A549 (cell line): ENCODE measurements at regions not wholly inside any gene's neighbourhood (a gene's known extent, or its start where the extent isn't known, plus 50 kb on each side); places are given as distances from the start of the nearest gene placed in this dataset.

ENCODE experiments used
- ATAC-seq, 2 experiments: fragments of 200-7000 bp in 1 of 2; fragments of >200 bp in 1 of 2; cut with Nextera tagmentation in 1 of 2; cut with Tn5 transposase in 1 of 2; 3 replicates each; pipeline versions ENCODE4 v1.8.0 to v1.9.1; 2018 to 2020; ENCODE audit warnings: mild to moderate bottlenecking in 1 of 2, moderate library complexity in 1 of 2
- CTCF ChIA-PET: fragments of 300-600 bp; sonication (Branson Sonifier 250); formaldehyde crosslinking; extraction: SDS; loops from one replicate; lab custom pipeline; 2021; ENCODE audit warnings: antibody characterized with exemption, inconsistent platforms; lab: Yijun Ruan, JAX
- POLR2A ChIA-PET: fragments of 350-600 bp; formaldehyde crosslinking; extraction: SDS; loops from one replicate; lab custom pipeline; 2021; ENCODE audit warnings: antibody characterized with exemption, inconsistent platforms; lab: Yijun Ruan, JAX
- DNase-seq, 2 experiments: peaks; one replicate each; pipeline versions ENCODE4 v3.0.0 to v3.0.0-alpha.2; 2011 to 2016; ENCODE audit warnings: low read depth in 1 of 2, low spot score in 1 of 2
- FAIRE-seq: peaks from 2 replicates; lab custom pipeline; 2011; peaks lifted over from hg19 to GRCh38; lab: Jason Lieb, UNC
- H3K27ac ChIP-seq, 2 experiments: fragments of >200 bp; sonication (Bioruptor Twin); formaldehyde crosslinking; 3 replicates each; pipeline ENCODE4 v1.5.1; 2016 to 2017
- H3K4me1 ChIP-seq: fragments of >200 bp; sonication (Bioruptor Twin); formaldehyde crosslinking; 3 replicates; pipeline ENCODE4 v1.6.1; 2016
- H3K4me2 ChIP-seq: fragments of >200 bp; sonication (Bioruptor Twin); formaldehyde crosslinking; 3 replicates; pipeline ENCODE4 v1.6.1; 2016
- H3K4me3 ChIP-seq: fragments of >200 bp; sonication (Bioruptor Twin); formaldehyde crosslinking; 3 replicates; pipeline ENCODE4 v1.5.1; 2016
- H3K9me3 ChIP-seq: fragments of >200 bp; sonication (Bioruptor Twin); formaldehyde crosslinking; 3 replicates; pipeline ENCODE4 v1.6.1; 2016
- BHLHE40 ChIP-seq: IDR thresholded peaks from 2 replicates; pipeline ENCODE4 v1.6.1; 2012; ENCODE audit warnings: low read depth, low read length, inconsistent platforms
- CBX2 ChIP-seq: fragments of 200-600 bp; sonication (generic); IDR thresholded peaks from 2 replicates; pipeline ENCODE4 v1.6.1; 2016; ENCODE audit warnings: low read depth, mild to moderate bottlenecking, borderline replicate concordance
- CBX8 ChIP-seq: fragments of 200-600 bp; sonication (generic); IDR thresholded peaks from 2 replicates; pipeline ENCODE4 v1.6.1; 2016
- EHF ChIP-seq: fragments of 250-450 bp; sonication (Bioruptor Pico); IDR thresholded peaks from 2 replicates; pipeline ENCODE4 v1.5.0; 2020; ENCODE audit warnings: mild to moderate bottlenecking
- GATA3 ChIP-seq: IDR thresholded peaks from 2 replicates; pipeline ENCODE4 v1.6.1; 2012; ENCODE audit warnings: borderline replicate concordance
- HEYL ChIP-seq: fragments of 250-450 bp; sonication (Bioruptor Pico); IDR thresholded peaks from 2 replicates; pipeline ENCODE4 v1.8.0; 2021; ENCODE audit warnings: mild to moderate bottlenecking, moderate library complexity
- HOXA7 ChIP-seq: fragments of 250-450 bp; sonication (Bioruptor Pico); IDR thresholded peaks from 2 replicates; pipeline ENCODE4 v1.5.0; 2020; ENCODE audit warnings: mild to moderate bottlenecking, moderate library complexity
- HOXB5 ChIP-seq: fragments of 250-450 bp; sonication (Bioruptor Pico); IDR thresholded peaks from 2 replicates; pipeline ENCODE4 v1.5.0; 2020; ENCODE audit warnings: mild to moderate bottlenecking, moderate library complexity
- JUN ChIP-seq, 2 experiments: fragments of >200 bp; sonication (Bioruptor Twin); formaldehyde crosslinking; IDR thresholded peaks; 2 replicates in 1 of 2; 3 replicates in 1 of 2; pipeline ENCODE4 v1.6.1; 2016 to 2017
- KDM5A ChIP-seq: fragments of 200-600 bp; sonication (generic); IDR thresholded peaks from 2 replicates; pipeline ENCODE4 v1.6.1; 2016; ENCODE audit warnings: antibody characterized with exemption, mild to moderate bottlenecking
- MAZ ChIP-seq: fragments of 150-350 bp; IDR thresholded peaks from 2 replicates; pipeline ENCODE4 v1.6.1; 2014; ENCODE audit warnings: antibody characterized with exemption, low read depth, low read length, borderline replicate concordance
- NFE2L2 ChIP-seq: fragments of 150-350 bp; conservative IDR thresholded peaks from 2 replicates; pipeline ENCODE4 v1.6.1; 2014; ENCODE audit warnings: low read length
- NPAS2 ChIP-seq: fragments of 250-450 bp; sonication (Bioruptor Pico); IDR thresholded peaks from 2 replicates; pipeline ENCODE4 v1.8.0; 2022; ENCODE audit warnings: mild to moderate bottlenecking, moderate library complexity, borderline replicate concordance
- PHF8 ChIP-seq: fragments of 200-600 bp; sonication (generic); IDR thresholded peaks from 2 replicates; pipeline ENCODE4 v1.6.1; 2016; ENCODE audit warnings: low read depth, mild to moderate bottlenecking, antibody characterized with exemption, moderate library complexity, borderline replicate concordance
- RARB ChIP-seq: fragments of 250-450 bp; sonication (Bioruptor Pico); IDR thresholded peaks from 2 replicates; pipeline ENCODE4 v1.8.0; 2021; ENCODE audit warnings: mild to moderate bottlenecking, moderate library complexity
- REST ChIP-seq: fragments of 200-600 bp; sonication (generic); IDR thresholded peaks from 2 replicates; pipeline ENCODE4 v1.6.1; 2016; ENCODE audit warnings: antibody characterized with exemption, mild to moderate bottlenecking, moderate library complexity
- RNF2 ChIP-seq: fragments of 200-600 bp; sonication (generic); IDR thresholded peaks from 2 replicates; pipeline ENCODE4 v1.6.1; 2016; ENCODE audit warnings: low read depth, mild to moderate bottlenecking, antibody characterized with exemption, moderate library complexity, borderline replicate concordance
- SMC3 ChIP-seq: fragments of >200 bp; sonication (Bioruptor Twin); formaldehyde crosslinking; IDR thresholded peaks from 3 replicates; pipeline ENCODE4 v1.6.1; 2018; ENCODE audit warnings: inconsistent platforms
- ZFP36 ChIP-seq: fragments of 450-650 bp; IDR thresholded peaks from 2 replicates; pipeline ENCODE4 v1.6.1; 2014; ENCODE audit warnings: borderline replicate concordance; ENCODE audit not compliant: partially characterized antibody
- ZSCAN20 ChIP-seq: fragments of 250-450 bp; sonication (Bioruptor Pico); IDR thresholded peaks from 2 replicates; pipeline ENCODE4 v1.8.0; 2022; ENCODE audit warnings: mild to moderate bottlenecking, moderate library complexity
- WGBS: methylation state at CpG from one replicate; pipeline ENCODE4 v1.1.6; 2017; ENCODE audit errors: missing lambda C conversion rate; 5-methylcytosine and 5-hydroxymethylcytosine counted together
- TF ChIP-seq, protein P1 (sequence below): IDR thresholded peaks from 2 replicates; pipeline ENCODE4 v1.6.1; 2012; ENCODE audit warnings: low read depth, borderline replicate concordance
- TF ChIP-seq, protein P2 (sequence below): fragments of 250-450 bp; sonication (Bioruptor Pico); IDR thresholded peaks from 2 replicates; pipeline ENCODE4 v1.5.0; 2021; ENCODE audit warnings: mild to moderate bottlenecking, moderate library complexity, borderline replicate concordance
- TF ChIP-seq, protein P3 (sequence below): fragments of >200 bp; sonication (Bioruptor Twin); formaldehyde crosslinking; IDR thresholded peaks from 3 replicates; pipeline ENCODE4 v1.5.1; 2016
- TF ChIP-seq, protein P4 (sequence below): fragments of 250-450 bp; sonication (Bioruptor Pico); IDR thresholded peaks from 2 replicates; pipeline ENCODE4 v1.5.0; 2020; ENCODE audit warnings: low read depth, mild to moderate bottlenecking, moderate library complexity

- FAIRE-seq = no peak
- Histone ChIP-seq H3K4me2 (no peak overlapping the region), H3K27ac (no peak overlapping the region)
- CTCF ChIA-PET = interaction anchor here (0.6 kb wide), 1 partner anchor 29 kb away, joined by 3 read pairs; no protein-coding TSS in a partner anchor
- WGBS = 25% methylated on average over 4 of the region's 7 CpGs
- no peak for DNase-seq
- no peak for TF ChIP-seq HOXB5 (CRISPR knock-in tag)
- TF ChIP-seq REST = no peak
- TF ChIP-seq, protein P1, sequence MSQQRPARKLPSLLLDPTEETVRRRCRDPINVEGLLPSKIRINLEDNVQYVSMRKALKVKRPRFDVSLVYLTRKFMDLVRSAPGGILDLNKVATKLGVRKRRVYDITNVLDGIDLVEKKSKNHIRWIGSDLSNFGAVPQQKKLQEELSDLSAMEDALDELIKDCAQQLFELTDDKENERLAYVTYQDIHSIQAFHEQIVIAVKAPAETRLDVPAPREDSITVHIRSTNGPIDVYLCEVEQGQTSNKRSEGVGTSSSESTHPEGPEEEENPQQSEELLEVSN = no peak
- no peak for TF ChIP-seq BHLHE40
- TF ChIP-seq GATA3 = no peak
- TF ChIP-seq JUN (IDR thresholded peaks at IDR 0.05) = no peak
- no peak for TF ChIP-seq RARB (CRISPR knock-in tag)
- TF ChIP-seq CBX8 = no peak
- no peak for TF ChIP-seq ZFP36
- no peak for TF ChIP-seq MAZ
- no peak for TF ChIP-seq KDM5A
- TF ChIP-seq CBX2 = no peak
- TF ChIP-seq, protein P2, sequence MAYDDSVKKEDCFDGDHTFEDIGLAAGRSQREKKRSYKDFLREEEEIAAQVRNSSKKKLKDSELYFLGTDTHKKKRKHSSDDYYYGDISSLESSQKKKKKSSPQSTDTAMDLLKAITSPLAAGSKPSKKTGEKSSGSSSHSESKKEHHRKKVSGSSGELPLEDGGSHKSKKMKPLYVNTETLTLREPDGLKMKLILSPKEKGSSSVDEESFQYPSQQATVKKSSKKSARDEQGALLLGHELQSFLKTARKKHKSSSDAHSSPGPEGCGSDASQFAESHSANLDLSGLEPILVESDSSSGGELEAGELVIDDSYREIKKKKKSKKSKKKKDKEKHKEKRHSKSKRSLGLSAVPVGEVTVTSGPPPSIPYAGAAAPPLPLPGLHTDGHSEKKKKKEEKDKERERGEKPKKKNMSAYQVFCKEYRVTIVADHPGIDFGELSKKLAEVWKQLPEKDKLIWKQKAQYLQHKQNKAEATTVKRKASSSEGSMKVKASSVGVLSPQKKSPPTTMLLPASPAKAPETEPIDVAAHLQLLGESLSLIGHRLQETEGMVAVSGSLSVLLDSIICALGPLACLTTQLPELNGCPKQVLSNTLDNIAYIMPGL (CRISPR knock-in tag) = no peak
- TF ChIP-seq, protein P3, sequence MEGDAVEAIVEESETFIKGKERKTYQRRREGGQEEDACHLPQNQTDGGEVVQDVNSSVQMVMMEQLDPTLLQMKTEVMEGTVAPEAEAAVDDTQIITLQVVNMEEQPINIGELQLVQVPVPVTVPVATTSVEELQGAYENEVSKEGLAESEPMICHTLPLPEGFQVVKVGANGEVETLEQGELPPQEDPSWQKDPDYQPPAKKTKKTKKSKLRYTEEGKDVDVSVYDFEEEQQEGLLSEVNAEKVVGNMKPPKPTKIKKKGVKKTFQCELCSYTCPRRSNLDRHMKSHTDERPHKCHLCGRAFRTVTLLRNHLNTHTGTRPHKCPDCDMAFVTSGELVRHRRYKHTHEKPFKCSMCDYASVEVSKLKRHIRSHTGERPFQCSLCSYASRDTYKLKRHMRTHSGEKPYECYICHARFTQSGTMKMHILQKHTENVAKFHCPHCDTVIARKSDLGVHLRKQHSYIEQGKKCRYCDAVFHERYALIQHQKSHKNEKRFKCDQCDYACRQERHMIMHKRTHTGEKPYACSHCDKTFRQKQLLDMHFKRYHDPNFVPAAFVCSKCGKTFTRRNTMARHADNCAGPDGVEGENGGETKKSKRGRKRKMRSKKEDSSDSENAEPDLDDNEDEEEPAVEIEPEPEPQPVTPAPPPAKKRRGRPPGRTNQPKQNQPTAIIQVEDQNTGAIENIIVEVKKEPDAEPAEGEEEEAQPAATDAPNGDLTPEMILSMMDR = no peak
- no peak for TF ChIP-seq ZSCAN20
- TF ChIP-seq, all 56 proteins: peak for 0
- Histone ChIP-seq H3K4me3 (no peak overlapping the region), H3K9me3 (no peaks in the 10 kb centered on the region; the same call in 2 of the 3 replicates), H3K4me1 (no peaks in the 10 kb centered on the region)
- POLR2A ChIA-PET = no interaction called here
- ATAC-seq = no peak
Observed at GRCh38 chr5:19044931-19045695, 942.9 kb downstream of the CDH18 start.

DNA sequence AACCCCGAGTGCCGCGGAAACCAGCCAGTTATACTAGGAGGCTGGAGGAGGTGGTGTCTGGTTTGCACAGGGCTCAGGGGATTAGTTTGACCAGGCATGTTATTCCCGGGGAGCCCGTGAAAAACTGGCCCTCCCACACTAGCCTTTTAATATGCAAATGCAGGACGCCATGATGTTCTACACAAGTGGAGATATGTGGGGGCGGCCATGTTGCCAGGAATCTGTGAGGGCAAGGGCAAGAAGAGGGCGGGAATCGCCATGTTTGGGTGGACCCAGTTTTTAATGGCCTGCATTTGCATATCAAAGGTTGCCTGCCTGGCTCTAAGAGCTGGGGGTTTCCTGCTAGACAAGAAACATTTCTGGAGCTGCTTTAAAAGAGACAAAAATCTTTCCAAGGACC, 940.7 kb downstream of the CDH18 start:
- ATAC-seq = no peak
- ChIA-PET CTCF (no interaction called here), POLR2A (no interaction called here)
- TF ChIP-seq EHF (CRISPR knock-in tag) = no peak
- no peak for TF ChIP-seq ZFP36
- TF ChIP-seq, protein P4, sequence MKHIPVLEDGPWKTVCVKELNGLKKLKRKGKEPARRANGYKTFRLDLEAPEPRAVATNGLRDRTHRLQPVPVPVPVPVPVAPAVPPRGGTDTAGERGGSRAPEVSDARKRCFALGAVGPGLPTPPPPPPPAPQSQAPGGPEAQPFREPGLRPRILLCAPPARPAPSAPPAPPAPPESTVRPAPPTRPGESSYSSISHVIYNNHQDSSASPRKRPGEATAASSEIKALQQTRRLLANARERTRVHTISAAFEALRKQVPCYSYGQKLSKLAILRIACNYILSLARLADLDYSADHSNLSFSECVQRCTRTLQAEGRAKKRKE (CRISPR knock-in tag) = no peak
- TF ChIP-seq BHLHE40 = no peak
- no peak for TF ChIP-seq NFE2L2
- no peak for TF ChIP-seq PHF8
- no peak for TF ChIP-seq RNF2
- TF ChIP-seq HOXA7 = no peak
- no peak for TF ChIP-seq RARB (CRISPR knock-in tag)
- TF ChIP-seq KDM5A = no peak
- TF ChIP-seq MAZ = no peak
- TF ChIP-seq, protein P3 = no peak
- TF ChIP-seq NPAS2 = no peak
- TF ChIP-seq SMC3 = no peak
- TF ChIP-seq HEYL = no peak

More for the DNA sequence above, 940.7 kb downstream of the CDH18 start:
- no peak overlapping the region for H3K27ac ChIP-seq
- no peaks in the 10 kb centered on the region; the same call in 2 of the 3 replicates for H3K9me3 ChIP-seq
- FAIRE-seq = no peak
- DNase-seq = no peak
- H3K4me3 ChIP-seq = no peak overlapping the region
- H3K4me1 ChIP-seq = no peaks in the 10 kb centered on the region
- WGBS = 33% methylated on average over 9 of the region's 9 CpGs
- no peak overlapping the region for H3K4me2 ChIP-seq
